GM20000 (cell line): ENCODE measurements at regions not wholly inside any gene's neighbourhood (a gene's known extent, or its start where the extent isn't known, plus 50 kb on each side); places are given as distances from the start of the nearest gene placed in this dataset.

ENCODE experiments used
- DNase-seq: peaks from one replicate; pipeline ENCODE4 v3.0.0; 2012; ENCODE audit warnings: low spot score
- CTCF ChIP-seq: IDR thresholded peaks from 2 replicates; pipeline ENCODE4 v1.5.1; 2012; ENCODE audit warnings: mild to moderate bottlenecking, control low read depth; ENCODE audit errors: extremely low read depth, missing control alignments

GRCh38 chr3:102304550-102304949 is 130.3 kb upstream of the ZPLD1 start:
- DNase-seq: no peak
- TF ChIP-seq CTCF: no peak

- no peak for TF ChIP-seq CTCF
- DNase-seq: no peak
Observed at GRCh38 chr3:102307442-102307841, 127.4 kb upstream of the ZPLD1 start.

- no peak for DNase-seq
- TF ChIP-seq CTCF: no peak
Observed at GRCh38 chr3:102329066-102329465, 105.7 kb upstream of the ZPLD1 start.

- no peak for TF ChIP-seq CTCF
- no peak for DNase-seq
Observed at GRCh38 chr3:102329561-102329960, 105.3 kb upstream of the ZPLD1 start.

GRCh38 chr3:102332205-102332604 is 102.6 kb upstream of the ZPLD1 start:
- no peak for DNase-seq
- no peak for TF ChIP-seq CTCF

- no peak for TF ChIP-seq CTCF
- DNase-seq: no peak
Observed at GRCh38 chr3:102332934-102333333, 101.9 kb upstream of the ZPLD1 start.

GRCh38 chr3:102336130-102336529 is 98.7 kb upstream of the ZPLD1 start:
- no peak for DNase-seq
- TF ChIP-seq CTCF: no peak

- no peak for TF ChIP-seq CTCF
- DNase-seq: no peak
Observed at GRCh38 chr3:102339671-102340070, 95.1 kb upstream of the ZPLD1 start.
